HEK293T (cell line): ENCODE measurements at regions not wholly inside any gene's neighbourhood (a gene's known extent, or its start where the extent isn't known, plus 50 kb on each side); places are given as distances from the start of the nearest gene placed in this dataset.

Source experiments
- BHLHE40 ChIP-seq: fragments of 450-650 bp; IDR thresholded peaks from 2 replicates; pipeline ENCODE4 v1.6.1; 2016; ENCODE audit warnings: mild to moderate bottlenecking, moderate library complexity, borderline replicate concordance
- ELF4 ChIP-seq: fragments of 450-650 bp; IDR thresholded peaks from 2 replicates; pipeline ENCODE4 v1.6.1; 2017; ENCODE audit warnings: antibody characterized with exemption
- FOXA1 ChIP-seq: fragments of 450-650 bp; IDR thresholded peaks from 2 replicates; pipeline ENCODE4 v1.6.1; 2016; ENCODE audit warnings: mild to moderate bottlenecking
- PKNOX1 ChIP-seq: fragments of 450-650 bp; IDR thresholded peaks from 2 replicates; pipeline ENCODE4 v1.6.1; 2016
- SP1 ChIP-seq: fragments of 450-650 bp; IDR thresholded peaks from 2 replicates; pipeline ENCODE4 v1.6.1; 2017
- SUZ12 ChIP-seq: fragments of 450-650 bp; IDR thresholded peaks from 2 replicates; pipeline ENCODE4 v1.6.1; 2016; ENCODE audit warnings: mild to moderate bottlenecking

- TF ChIP-seq SP1 (no peak), BHLHE40 (no peak), ELF4 (no peak), FOXA1 (no peak), PKNOX1 (no peak), SUZ12 (no peak)
These were observed 562.8 kb upstream of the CCDC179 start for GRCh38 chr11:23423104-23423503.
